Adrenal gland (tissue), 5 donors: ENCODE measurements at regions not wholly inside any gene's neighbourhood (a gene's known extent, or its start where the extent isn't known, plus 50 kb on each side); places are given as distances from the start of the nearest gene placed in this dataset.

ENCODE experiments used
- CTCF ChIP-seq, 6 experiments: fragments of 450-650 bp in 4 of 6; fragments of 200-600 bp in 2 of 6; sonication (generic) in 1 of 6; IDR thresholded peaks; 1 replicate in 5 of 6; 2 replicates in 1 of 6; pipeline versions ENCODE4 v1.5.1 to v1.8.0; 2016 to 2021; ENCODE audit warnings: antibody characterized with exemption in 6 of 6, mild to moderate bottlenecking in 2 of 6, moderate library complexity in 1 of 6
- POLR2A ChIP-seq, 2 donors: fragments of 450-650 bp; IDR thresholded peaks; one replicate each; pipeline ENCODE4 v1.6.1; 2017; ENCODE audit warnings: antibody characterized with exemption in 2 of 2, mild to moderate bottlenecking in 2 of 2, moderate library complexity in 1 of 2
- donor health status: DM: no; HTN: no; CAD: no.

DNA sequence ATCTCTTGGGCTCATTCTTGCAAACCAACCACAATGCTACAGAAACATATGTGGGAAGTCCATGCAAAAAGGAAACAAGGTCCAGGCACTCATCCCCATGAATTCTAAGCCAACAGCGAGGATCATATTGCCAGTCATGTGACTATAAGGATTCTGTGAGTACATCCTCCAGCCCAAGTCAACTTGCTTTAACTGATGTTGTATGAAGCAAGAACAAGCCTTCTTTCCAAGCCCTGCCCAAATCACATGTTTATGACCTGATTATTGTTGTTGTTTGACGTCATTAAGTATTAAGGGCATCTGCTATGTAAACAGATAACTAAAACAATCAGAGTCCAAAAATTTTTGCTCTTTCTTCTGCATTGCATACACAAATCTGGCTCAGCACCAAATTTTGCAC is 78.2 kb upstream of the MON1B start:
- TF ChIP-seq CTCF (IDR thresholded peaks at IDR 0.05), result no peak
- TF ChIP-seq POLR2A (IDR thresholded peaks at IDR 0.05), result no peak
